Right atrium auricular region (tissue), 2 donors: ENCODE measurements at regions not wholly inside any gene's neighbourhood (a gene's known extent, or its start where the extent isn't known, plus 50 kb on each side); places are given as distances from the start of the nearest gene placed in this dataset.

ENCODE experiments used
- DNase-seq: peaks from one replicate; pipeline ENCODE4 v3.0.0-alpha.2; 2019; ENCODE audit warnings: low spot score
- H3K27ac ChIP-seq, 2 donors: fragments of 200-600 bp; sonication (generic); 1 replicate in 1 of 2; 2 replicates in 1 of 2; pipeline ENCODE4 v1.5.1; 2016 to 2019
- H3K27me3 ChIP-seq, 2 donors: fragments of 200-600 bp; sonication (generic); one replicate each; pipeline versions ENCODE4 v1.5.1 to v1.6.0; 2017 to 2019
- H3K36me3 ChIP-seq: fragments of 200-600 bp; sonication (generic); one replicate; pipeline ENCODE4 v1.5.1; 2016
- H3K4me1 ChIP-seq, 2 donors: fragments of 200-600 bp; sonication (generic); one replicate each; pipeline versions ENCODE4 v1.5.1 to v1.6.0; 2017 to 2019
- H3K4me3 ChIP-seq, 2 donors: fragments of 200-600 bp; sonication (generic); 1 replicate in 1 of 2; 2 replicates in 1 of 2; pipeline ENCODE4 v1.5.1; 2017 to 2019; ENCODE audit warnings: mild to moderate bottlenecking in 1 of 2, moderate library complexity in 1 of 2
- H3K9me3 ChIP-seq, 2 donors: fragments of 200-600 bp; sonication (generic); one replicate each; pipeline ENCODE4 v1.5.1; 2019
- microRNA counts, 2 donors: library from miRNA; unstranded; fragments of <30 nt; microRNA quantifications; one replicate each; lab custom pipeline; 2016 to 2017
- microRNA-seq, 2 donors: library from miRNA; unstranded; fragments of <30 nt; microRNA quantifications; one replicate each; pipeline ENCODE4, GENCODE V29; 2016 to 2017; ENCODE audit warnings: borderline number of aligned reads in 2 of 2, borderline replicate concordance in 1 of 2
- TF ChIP-seq, protein P1 (sequence below), 2 donors: fragments of 200-600 bp; sonication (generic); IDR thresholded peaks; one replicate each; pipeline ENCODE4 v1.5.1; 2019; ENCODE audit warnings: antibody characterized with exemption in 2 of 2

GRCh38 chr1:209527372-209527771 is 56.1 kb upstream of the CAMK1G start:
- Histone ChIP-seq H3K4me3 (no peak overlapping the region), H3K27me3 (no peaks in the 10 kb centered on the region), H3K36me3 (no peaks in the 10 kb centered on the region), H3K27ac (no peak overlapping the region), H3K9me3 (no peaks in the 10 kb centered on the region), H3K4me1 (no peaks in the 10 kb centered on the region)
- TF ChIP-seq, protein P1, sequence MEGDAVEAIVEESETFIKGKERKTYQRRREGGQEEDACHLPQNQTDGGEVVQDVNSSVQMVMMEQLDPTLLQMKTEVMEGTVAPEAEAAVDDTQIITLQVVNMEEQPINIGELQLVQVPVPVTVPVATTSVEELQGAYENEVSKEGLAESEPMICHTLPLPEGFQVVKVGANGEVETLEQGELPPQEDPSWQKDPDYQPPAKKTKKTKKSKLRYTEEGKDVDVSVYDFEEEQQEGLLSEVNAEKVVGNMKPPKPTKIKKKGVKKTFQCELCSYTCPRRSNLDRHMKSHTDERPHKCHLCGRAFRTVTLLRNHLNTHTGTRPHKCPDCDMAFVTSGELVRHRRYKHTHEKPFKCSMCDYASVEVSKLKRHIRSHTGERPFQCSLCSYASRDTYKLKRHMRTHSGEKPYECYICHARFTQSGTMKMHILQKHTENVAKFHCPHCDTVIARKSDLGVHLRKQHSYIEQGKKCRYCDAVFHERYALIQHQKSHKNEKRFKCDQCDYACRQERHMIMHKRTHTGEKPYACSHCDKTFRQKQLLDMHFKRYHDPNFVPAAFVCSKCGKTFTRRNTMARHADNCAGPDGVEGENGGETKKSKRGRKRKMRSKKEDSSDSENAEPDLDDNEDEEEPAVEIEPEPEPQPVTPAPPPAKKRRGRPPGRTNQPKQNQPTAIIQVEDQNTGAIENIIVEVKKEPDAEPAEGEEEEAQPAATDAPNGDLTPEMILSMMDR (IDR thresholded peaks at IDR 0.05): no peak
- DNase-seq: no peak

- Histone ChIP-seq H3K27me3 (no peaks in the 10 kb centered on the region), H3K4me3 (no peak overlapping the region), H3K9me3 (no peaks in the 10 kb centered on the region), H3K27ac (no peak overlapping the region), H3K36me3 (no peaks in the 10 kb centered on the region), H3K4me1 (no peaks in the 10 kb centered on the region)
- no peak for DNase-seq
- TF ChIP-seq, protein P1 (IDR thresholded peaks at IDR 0.05): no peak
Observed at GRCh38 chr1:209527993-209528717, 55.4 kb upstream of the CAMK1G start.

- Histone ChIP-seq H3K36me3 (no peaks in the 10 kb centered on the region), H3K27me3 (no peaks in the 10 kb centered on the region), H3K9me3 (no peaks in the 10 kb centered on the region), H3K4me3 (no peak overlapping the region), H3K27ac (no peak overlapping the region), H3K4me1 (no peaks in the 10 kb centered on the region)
- DNase-seq: no peak
- TF ChIP-seq, protein P1 (IDR thresholded peaks at IDR 0.05): no peak
Observed at GRCh38 chr1:209529233-209529632, 54.3 kb upstream of the CAMK1G start.

GRCh38 chr1:209531006-209531405 is 52.5 kb upstream of the CAMK1G start:
- DNase-seq: no peak
- H3K36me3 ChIP-seq: no peaks in the 10 kb centered on the region
- TF ChIP-seq, protein P1 (IDR thresholded peaks at IDR 0.05): no peak
- no peak overlapping the region for H3K4me3 ChIP-seq
- no peaks in the 10 kb centered on the region for H3K9me3 ChIP-seq
- H3K27me3 ChIP-seq: no peaks in the 10 kb centered on the region
- no peaks in the 10 kb centered on the region for H3K4me1 ChIP-seq
- H3K27ac ChIP-seq: no peak overlapping the region

DNA sequence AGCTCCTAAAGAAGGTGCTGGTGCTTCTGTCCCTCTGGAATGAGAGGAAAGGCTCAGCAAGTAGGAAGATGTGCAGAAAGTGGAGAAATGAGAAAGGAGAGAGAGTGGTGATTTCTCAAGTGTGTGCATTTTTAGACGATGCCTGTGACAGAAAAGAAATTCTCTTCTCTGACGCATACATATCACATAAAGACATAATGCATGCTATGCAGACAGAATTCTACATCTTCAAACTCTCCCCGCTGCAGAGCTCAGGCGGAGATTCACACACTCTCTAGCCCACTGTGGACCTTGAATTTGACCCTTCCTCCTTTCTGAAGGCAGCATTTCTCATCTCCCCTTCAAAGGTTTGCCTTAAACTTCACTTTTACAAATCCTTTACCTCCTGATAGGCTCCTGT is 52.0 kb upstream of the CAMK1G start:
- no peaks in the 10 kb centered on the region for H3K27me3 ChIP-seq
- no peak for DNase-seq
- no peaks in the 10 kb centered on the region for H3K36me3 ChIP-seq
- no peaks in the 10 kb centered on the region for H3K4me1 ChIP-seq
- TF ChIP-seq, protein P1 (IDR thresholded peaks at IDR 0.05): no peak
- H3K9me3 ChIP-seq: no peaks in the 10 kb centered on the region
- no peak overlapping the region for H3K4me3 ChIP-seq
- no peak overlapping the region for H3K27ac ChIP-seq

MicroRNA genes in the stretch of these regions (microRNA counts, 767-probe panel; counts per million panel counts)
- 0 to 31.0 counts per million in 2 donors for microRNA hsa-miR-205-5p (lab: Ali Mortazavi, UCI)

Small RNAs in the stretch of these regions (microRNA-seq; reads per million reads assigned to microRNA genes)
- 16.3 to 31.8 reads per million in 2 donors for gene MIR205
